Hippocampal formation (tissue), 2 donors: ENCODE measurements at regions not wholly inside any gene's neighbourhood (a gene's known extent, or its start where the extent isn't known, plus 50 kb on each side); places are given as distances from the start of the nearest gene placed in this dataset.

Experiments used
- DNase-seq, 2 donors: peaks; one replicate each; lab custom pipeline; 2025; lab: John Stamatoyannopoulos, UW

DNA sequence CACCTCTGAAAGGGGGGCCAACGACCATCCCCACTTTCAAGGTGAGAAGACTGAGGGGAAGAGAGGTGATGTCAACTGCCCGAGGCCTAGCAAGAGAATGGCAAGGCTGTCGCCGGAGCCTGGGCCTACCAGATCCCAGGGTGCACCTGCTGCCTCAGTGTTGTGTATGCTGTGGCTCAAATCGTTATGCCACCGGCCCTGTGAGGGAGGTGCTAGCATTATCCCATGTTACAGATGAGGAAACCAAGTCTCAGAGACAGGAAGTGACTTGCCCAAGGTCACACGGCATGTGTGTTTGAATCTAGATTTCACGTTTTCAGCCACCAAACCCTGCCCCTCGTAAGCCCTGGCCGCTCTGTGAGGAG, 152.5 kb downstream of the CEBPB start:
- no peak for DNase-seq

- no peak for DNase-seq
Observed at GRCh38 chr20:50343490-50344179, 153.0 kb downstream of the CEBPB start.

GRCh38 chr20:50344232-50345071, 153.8 kb downstream of the CEBPB start:
- no peak for DNase-seq

DNA sequence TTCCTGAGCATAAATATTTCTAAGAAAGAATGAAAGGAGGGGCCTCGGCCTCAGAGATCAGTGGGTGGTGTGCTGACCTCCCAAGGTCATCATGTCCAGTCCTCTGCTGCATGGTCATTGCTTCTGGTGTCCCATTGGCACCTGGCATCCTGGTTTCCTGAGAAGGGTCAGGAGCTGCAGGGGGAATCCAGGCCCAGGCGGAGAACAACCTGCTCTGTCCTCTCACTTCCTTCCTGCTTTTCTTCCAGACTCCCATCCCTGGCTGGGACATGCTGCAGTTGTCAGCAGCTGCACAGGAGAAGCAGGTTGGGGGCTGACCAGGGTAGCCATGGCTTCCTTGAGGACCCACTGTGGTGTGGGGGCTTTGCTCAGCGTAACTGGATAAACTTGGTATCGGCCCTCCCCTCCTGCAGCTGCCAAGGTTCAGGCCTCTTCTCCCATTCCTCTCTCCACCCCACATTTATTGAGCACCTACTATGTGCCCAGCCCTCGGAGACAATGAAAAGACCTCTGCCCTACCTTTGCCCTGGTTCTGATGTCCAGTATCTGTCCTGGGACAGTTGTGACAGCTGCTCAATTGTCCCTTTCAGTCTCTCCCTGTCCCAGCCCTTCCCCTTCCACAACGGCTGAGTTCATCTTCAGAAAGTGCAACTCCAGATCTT, 155.2 kb downstream of the CEBPB start:
- no peak for DNase-seq

DNA sequence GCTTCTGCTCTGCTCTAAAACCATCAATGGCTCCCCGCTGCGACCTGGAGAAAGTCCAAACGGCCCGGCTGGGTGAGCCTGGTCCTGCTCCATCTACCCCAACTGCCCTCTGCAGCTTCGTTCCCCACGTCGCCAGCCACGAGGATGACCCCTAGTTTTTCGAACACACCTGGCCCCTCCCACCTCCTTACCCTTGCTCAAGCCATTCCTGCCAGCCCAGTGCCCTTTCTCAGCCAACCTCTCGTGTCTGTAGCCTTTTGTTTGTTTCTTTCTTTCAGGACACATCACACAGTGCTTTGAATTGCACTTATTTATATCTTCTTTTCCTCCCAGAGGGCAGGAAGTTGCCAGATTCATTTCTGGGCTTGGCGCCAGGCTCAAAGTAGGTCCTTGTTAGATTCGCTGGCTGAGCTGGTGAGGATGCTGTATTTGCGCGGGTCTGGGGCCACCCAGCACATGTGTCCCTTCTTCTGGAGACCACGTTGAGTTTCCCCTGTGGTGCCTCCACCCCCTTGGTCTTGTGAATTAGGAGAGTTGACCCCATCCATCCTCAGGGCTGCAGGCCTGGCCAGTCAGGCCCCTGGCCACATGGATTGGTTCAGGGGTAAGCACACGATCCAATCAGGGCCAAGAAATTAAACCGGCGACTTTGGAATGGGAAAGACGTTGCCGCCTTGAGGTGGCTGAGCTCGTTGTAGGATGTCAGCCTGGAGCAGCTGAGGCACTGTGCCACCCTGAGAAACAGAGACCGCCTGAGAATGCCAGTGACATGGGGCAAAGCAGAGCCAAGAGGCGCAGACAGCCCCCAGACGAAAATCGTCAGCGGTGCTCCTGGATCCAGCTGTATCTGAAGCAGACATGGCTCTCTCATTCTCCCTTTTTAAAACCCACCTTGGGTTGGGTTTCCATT, 156.0 kb downstream of the CEBPB start:
- DNase-seq, result peak; percentile 45 to 71

- DNase-seq, result no peak
Observed at GRCh38 chr20:50347284-50348063, 156.8 kb downstream of the CEBPB start.

GRCh38 chr20:50348096-50348495, 157.5 kb downstream of the CEBPB start:
- peak; percentile 13 to 19 for DNase-seq

DNA sequence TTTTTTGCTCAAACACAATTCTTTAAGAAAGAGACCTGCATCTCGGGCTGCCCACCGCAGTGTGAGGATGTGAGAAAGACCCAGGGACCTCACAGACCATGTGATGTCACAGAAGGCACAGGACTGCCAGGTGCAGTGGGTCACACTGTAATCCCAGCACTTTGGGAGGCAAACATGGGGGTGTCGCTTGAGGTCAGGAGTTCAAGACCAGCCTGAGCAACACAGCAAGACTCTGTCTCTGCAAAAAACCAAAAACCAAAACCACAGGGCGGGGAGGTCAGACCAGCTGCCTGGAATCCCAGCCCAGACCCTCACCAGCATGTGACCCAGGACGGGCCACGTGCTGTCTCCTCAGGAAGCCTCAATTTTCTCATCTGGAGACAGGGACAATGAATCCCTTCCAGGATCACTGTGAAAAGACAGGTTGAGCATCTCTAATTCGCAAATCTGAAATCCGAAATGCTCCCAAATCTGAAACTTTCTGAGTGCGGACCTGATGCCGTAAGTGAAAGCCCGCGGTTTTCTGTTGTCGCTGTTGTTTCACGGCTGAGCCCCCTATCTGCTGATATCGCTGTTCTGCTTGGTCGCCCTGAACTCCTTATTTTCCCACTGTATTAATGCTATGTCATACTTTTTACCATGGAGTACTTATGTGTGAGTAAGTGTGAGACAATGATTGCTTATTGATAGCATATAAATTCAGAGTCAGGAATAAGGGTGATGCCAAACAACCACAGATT, 159.5 kb upstream of the PTPN1 start:
- no peak for DNase-seq

- no peak for DNase-seq
Observed at GRCh38 chr20:50351541-50351940, 158.6 kb upstream of the PTPN1 start.

GRCh38 chr20:50353289-50353961, 156.8 kb upstream of the PTPN1 start:
- DNase-seq, result no peak

DNA sequence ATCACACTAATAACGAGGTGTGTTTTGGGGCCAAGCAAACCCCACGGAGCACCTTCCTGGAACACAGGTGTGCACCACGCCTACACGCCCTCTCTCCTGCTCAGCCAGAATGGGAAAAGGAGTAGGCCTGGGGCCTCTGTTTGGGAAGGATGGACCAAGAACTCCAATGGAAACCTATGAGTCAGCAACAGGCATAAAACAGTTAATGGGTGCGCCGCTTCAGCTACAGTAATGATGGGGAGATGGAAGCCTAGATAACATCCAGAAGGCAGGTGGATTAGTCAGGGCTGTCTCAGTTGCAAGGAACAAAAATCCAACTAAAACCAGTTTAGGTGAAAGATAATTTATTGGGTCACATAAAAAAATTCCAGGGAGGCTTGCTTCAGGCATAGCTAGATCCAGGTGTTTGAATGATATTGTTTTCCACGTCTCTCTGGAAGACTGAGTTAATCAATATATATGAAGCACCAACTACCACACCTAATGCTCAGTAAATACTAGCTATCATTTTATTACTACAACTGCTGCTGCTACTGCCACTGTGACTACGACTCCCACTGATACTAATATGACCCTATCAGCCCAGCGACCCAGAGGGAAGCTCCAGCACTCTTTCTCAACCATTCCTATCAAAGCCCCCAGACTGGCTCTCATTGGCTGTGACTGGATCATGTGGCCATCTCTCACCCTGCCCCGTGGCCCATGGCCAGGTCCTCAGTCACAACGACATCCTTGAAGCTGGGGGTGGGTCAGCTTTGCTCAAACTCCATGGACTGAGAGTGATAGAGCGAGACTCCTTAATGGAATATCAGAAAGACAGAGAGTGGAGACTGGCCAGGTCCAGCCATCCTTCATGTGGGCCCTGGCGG, 155.2 kb upstream of the PTPN1 start:
- DNase-seq, result no peak

DNA sequence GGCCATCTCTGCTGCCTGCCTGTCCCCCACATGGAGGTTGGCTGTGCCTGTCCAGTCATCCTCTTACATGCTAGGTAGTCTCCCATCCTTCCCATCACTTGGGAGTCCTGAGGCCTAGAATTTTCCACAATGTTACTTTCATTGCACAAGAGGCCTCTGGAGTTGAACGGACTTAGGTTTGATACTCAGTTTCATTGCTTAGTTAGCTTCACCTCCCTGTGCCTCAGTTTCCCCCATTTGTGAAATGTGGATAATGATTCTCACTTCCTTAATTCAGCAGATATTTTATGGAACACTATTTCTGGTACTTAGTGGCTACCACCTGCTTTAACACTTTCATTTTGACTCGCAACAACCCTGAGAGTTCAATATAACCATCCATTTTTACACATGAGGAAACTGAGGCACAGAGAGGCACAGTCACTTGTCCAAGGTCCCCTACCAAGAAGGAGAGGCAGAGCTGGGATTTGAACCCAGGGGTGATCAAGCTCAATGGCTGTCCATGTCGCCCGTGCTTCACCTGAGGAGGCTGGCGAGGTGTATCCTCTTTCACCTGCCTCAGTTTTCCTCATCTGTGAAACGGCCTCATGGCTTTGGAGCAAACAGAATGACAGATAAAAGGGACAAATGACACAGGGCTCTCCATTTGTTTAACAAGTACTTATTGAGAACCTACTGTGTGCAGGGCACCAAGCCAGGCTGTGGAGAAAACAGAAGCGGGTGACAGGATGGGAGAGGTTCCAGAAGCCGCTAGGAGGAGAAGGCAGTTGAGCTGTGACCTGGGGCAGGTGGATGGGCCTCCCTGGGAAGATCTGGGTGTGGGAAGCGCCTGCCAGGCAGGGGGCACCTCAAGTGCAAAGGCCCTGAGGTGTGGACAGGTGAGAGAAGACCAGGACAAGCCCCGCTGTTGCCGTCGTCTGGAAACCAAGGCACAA, 154.3 kb upstream of the PTPN1 start:
- DNase-seq, result no peak

- no peak for DNase-seq
Observed at GRCh38 chr20:50356525-50356885, 153.7 kb upstream of the PTPN1 start.

GRCh38 chr20:50356962-50357782, 153.0 kb upstream of the PTPN1 start:
- no peak for DNase-seq

DNA sequence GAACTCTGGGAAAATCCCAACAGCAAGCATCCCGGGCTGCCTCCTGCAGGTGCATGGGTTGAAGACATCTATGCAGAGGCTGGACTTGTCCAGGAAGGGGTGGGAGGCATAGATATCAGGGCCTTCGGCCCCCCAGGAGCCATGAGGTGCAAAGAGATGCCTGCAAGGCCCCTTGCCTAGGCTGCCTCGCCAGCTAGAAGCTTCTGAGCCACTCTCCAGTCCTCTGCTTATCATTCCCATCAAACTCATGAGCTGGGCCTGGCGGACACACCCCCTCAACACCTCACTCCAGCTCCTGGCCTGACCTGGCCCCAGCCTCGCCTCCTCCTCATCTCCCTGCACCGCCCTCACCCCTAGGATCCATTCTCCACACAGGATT, 152.4 kb upstream of the PTPN1 start:
- DNase-seq, result no peak

DNA sequence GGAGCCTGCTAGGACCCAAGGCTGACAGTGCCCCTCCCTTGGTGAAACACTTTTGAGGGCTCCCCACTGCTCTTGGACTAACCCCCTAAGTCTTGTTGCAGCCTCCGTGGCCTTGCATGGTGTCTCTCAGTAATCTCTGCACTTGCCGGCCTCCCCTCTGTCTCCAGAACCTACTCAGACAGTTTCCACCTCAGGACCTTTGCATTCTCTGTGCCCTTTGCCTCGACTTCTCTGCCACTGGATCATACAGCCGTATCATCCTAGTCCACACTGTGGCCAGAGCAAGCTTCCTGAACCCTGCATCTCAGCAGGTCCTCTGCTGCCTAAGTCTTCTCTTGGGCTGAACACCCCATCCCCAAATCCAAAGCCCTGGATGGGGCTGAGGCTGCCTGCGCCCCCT, 152.0 kb upstream of the PTPN1 start:
- no peak for DNase-seq

GRCh38 chr20:50358971-50359370, 151.2 kb upstream of the PTPN1 start:
- DNase-seq, result no peak
